ENCODE measurements at regions not wholly inside any gene's neighbourhood (a gene's known extent, or its start where the extent isn't known, plus 50 kb on each side); places are given as distances from the start of the nearest gene placed in this dataset.

DNA sequence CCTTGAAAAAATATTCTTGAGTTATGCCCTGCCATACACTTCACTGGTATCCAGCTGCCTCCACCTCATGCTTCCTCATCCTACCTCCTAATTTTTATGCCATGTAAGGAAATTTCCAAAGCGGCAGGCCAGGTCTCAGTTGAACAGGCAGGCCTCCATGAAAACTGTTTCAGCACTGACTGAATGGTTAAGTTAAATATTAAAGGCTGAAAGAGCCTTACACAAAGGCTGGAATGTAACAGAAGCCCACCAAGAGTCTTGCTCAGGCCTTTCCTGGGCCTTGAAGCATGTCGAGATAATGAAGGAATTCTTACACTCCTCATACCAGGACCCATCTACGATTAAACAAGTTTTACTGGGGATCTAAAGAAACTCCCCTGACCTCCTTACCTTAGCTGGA, 359.6 kb upstream of the NOCT start:
- Mint-ChIP-seq H3K27ac (no peak overlapping the region), H3K36me3 (no peaks in the 10 kb centered on the region), H3K4me1 (no peaks in the 10 kb centered on the region), H3K27me3 (peaks cover 9 to 17% (median 14%) of the 10 kb centered on the region in 3 donors), H3K4me3 (no peak overlapping the region), H3K9me3 (peaks cover 0 to 4% (median 0%) of the 10 kb centered on the region in 7 donors)
- ATAC-seq (ENCODE audit: low read depth in 2 of 2) (no peak), DNase-seq (no peak)

DNA sequence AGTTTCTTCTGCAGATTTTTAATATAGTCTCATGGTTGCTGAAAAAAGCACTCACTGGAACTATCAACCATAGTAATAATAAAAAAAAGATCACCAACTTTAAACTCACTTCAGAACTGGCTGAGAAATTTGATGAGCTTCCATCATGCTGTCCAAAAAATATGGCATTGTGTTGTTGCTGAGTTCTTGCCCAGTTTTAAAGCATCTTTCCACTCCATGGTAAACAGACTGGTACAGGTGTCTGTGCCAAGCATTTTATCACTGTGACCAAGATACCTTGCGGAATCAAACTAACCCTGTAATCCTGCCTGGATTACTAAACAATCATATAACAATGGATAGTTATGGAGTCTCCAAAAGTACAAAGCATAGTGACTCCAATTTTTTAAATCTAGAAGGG, 360.3 kb upstream of the NOCT start:
- H3K36me3 Mint-ChIP-seq = no peaks in the 10 kb centered on the region
- H3K4me1 Mint-ChIP-seq = no peaks in the 10 kb centered on the region
- peaks cover 0 to 4% (median 0%) of the 10 kb centered on the region in 7 donors for H3K9me3 Mint-ChIP-seq
- no peak for ATAC-seq (ENCODE audit: low read depth in 2 of 2)
- no peak overlapping the region for H3K4me3 Mint-ChIP-seq
- no peak overlapping the region for H3K27ac Mint-ChIP-seq
- DNase-seq = no peak
- H3K27me3 Mint-ChIP-seq = peaks cover 9 to 17% (median 14%) of the 10 kb centered on the region in 3 donors

DNA sequence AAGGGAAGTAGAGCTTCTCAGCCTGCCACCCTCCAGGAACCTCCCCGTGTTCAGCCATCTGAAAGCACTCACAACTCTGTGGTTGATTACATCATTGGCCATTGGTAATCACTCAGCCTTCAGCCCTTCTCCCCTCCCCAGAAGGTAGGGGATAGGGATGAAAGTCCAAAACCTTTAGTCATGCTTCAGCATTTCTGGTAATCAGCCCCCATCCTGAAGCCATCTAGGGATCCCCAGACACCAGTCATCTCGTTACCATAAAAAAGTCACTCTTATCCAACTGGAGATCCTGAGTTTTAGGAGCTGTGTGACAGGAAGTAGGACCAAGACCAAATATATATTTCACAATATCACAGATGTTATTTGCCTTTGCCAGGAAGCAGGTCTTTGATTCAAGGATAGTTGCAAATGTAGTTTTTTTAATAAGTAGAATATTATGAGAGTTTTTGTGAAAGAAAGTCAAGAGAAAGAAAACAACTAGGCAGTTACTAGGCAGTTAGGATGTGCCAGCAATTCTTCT, 364.6 kb upstream of the NOCT start:
- Mint-ChIP-seq H3K27ac (no peak overlapping the region), H3K9me3 (peaks cover 0 to 5% (median 0%) of the 10 kb centered on the region in 7 donors)
- DNase-seq = no peak

DNA sequence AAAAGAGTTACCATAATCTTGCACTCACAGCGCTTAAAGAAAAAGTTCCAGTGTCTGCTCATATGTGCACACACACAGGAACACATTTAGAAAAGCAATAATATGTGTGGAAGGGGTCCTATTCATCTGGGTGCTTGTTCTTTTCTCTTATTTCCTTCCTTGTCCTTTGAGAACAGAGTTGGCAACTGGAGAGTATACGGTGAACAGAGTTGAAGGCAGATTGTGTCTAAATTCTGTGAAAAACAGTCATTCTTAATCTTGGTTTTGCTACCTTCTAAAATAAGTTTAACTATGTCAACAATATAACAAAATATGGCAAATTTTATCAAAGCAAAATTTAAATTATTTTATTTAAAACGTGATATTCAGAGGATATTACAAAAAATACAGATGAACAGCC, 365.1 kb upstream of the NOCT start:
- no peak for ATAC-seq (ENCODE audit: low read depth in 2 of 2)
- Mint-ChIP-seq H3K27me3 (peaks cover 6 to 10% (median 8%) of the 10 kb centered on the region in 3 donors), H3K9me3 (peaks cover 0 to 5% (median 0%) of the 10 kb centered on the region in 7 donors), H3K27ac (no peak overlapping the region), H3K36me3 (no peaks in the 10 kb centered on the region), H3K4me1 (no peaks in the 10 kb centered on the region), H3K4me3 (no peak overlapping the region)
- DNase-seq = no peak

More for the DNA sequence above, 364.6 kb upstream of the NOCT start:
- peaks cover 4 to 7% (median 6%) of the 10 kb centered on the region in 3 donors for H3K27me3 Mint-ChIP-seq
- no peaks in the 10 kb centered on the region for H3K36me3 Mint-ChIP-seq
- ATAC-seq (ENCODE audit: low read depth in 2 of 2) = no peak
- H3K4me1 Mint-ChIP-seq = no peaks in the 10 kb centered on the region
- H3K4me3 Mint-ChIP-seq = no peak overlapping the region

DNA sequence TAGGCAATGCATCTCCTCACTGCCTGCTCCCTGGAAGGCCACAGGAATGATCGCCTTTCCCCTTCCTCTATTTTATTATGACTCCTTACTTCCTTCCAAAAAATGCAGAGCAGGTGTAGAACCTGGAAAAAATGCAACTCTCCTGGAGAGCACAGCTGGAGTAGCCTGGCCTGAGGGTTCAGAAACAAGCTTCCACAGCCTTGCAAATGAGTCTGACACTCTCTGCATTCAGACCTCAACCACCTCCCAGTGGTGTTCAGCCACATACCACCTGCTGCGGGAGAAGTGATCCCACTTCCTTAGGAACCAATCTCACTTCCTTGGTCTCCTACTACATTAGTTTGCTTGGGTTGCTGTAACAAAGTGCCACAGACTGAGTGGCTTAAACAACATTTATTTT, 368.1 kb upstream of the NOCT start:
- H3K36me3 Mint-ChIP-seq = no peaks in the 10 kb centered on the region
- no peak for ATAC-seq (ENCODE audit: low read depth in 2 of 2)
- no peaks in the 10 kb centered on the region for H3K4me1 Mint-ChIP-seq
- no peak for DNase-seq
- no peak overlapping the region for H3K4me3 Mint-ChIP-seq
- peaks cover 8 to 12% (median 11%) of the 10 kb centered on the region in 3 donors for H3K27me3 Mint-ChIP-seq
- no peak overlapping the region for H3K27ac Mint-ChIP-seq
- H3K9me3 Mint-ChIP-seq = peaks cover 0 to 5% (median 0%) of the 10 kb centered on the region in 7 donors

DNA sequence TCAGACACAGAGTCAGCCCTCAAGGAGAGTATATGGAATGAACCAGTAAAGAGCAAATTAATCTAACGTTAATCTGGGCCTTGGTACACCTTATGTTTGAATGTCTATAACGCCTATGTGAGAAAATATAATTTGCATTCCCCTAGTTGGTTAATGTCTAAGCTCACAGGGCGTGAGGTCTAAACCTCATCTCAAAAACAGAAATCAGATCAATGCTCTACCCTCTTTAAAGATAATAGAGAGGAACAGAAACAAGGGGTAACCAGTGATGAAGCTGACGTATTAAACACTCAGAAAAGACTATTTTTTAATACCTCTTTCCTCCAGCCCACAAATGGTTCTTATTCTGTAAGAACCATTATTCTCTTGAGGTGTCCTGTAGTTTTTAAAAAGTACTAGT, 369.2 kb upstream of the NOCT start:
- Mint-ChIP-seq H3K4me1 (no peaks in the 10 kb centered on the region), H3K27me3 (peaks cover 11 to 16% (median 12%) of the 10 kb centered on the region in 3 donors), H3K36me3 (no peaks in the 10 kb centered on the region), H3K27ac (no peak overlapping the region), H3K9me3 (peaks cover 0 to 11% (median 1%) of the 10 kb centered on the region in 7 donors), H3K4me3 (no peak overlapping the region)
- no peak for ATAC-seq (ENCODE audit: low read depth in 2 of 2)
- DNase-seq = no peak

DNA sequence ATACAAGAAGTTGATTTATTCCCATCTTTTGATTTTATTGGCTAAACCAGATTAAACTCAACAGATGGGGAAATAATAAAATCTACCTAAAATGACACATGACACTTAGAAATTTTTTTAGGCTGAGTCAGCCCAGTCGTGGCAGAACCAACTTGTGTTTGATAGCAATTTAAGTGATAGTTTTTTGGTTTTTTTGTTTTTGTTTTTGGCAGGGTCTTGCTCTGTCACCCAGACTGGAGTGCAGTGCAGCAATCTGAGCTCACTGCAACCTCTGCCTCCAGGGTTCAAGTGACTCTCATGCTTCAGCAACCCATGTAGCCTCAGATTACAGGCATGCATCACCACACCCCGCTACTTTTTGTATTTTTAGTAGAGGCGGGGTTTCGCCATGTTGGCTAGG, 370.3 kb upstream of the NOCT start:
- H3K4me1 Mint-ChIP-seq = no peaks in the 10 kb centered on the region
- ATAC-seq (ENCODE audit: low read depth in 2 of 2) (no peak), DNase-seq (no peak)
- H3K27ac Mint-ChIP-seq = no peak overlapping the region
- peaks cover 11 to 23% (median 12%) of the 10 kb centered on the region in 3 donors for H3K27me3 Mint-ChIP-seq
- H3K4me3 Mint-ChIP-seq = no peak overlapping the region
- no peaks in the 10 kb centered on the region for H3K36me3 Mint-ChIP-seq
- H3K9me3 Mint-ChIP-seq = peaks cover 0 to 11% (median 2%) of the 10 kb centered on the region in 7 donors

DNA sequence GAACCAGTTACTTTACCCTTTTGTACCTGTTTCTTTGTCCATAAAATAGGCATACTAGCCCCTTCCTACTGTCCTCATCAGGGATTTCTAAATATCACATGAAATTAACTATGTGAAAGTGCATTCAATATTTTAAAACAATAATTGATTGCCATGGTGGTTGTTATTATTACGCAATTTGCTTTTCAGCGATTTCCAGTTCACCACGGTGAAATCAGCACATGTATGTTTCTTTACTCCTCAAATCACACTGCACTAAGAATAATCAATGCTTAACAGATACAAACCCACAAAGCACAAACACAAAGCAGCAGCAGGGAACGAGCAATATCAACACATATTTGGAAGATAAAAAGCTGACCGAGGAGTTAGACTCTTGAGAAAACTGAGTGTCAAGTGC, 371.3 kb upstream of the NOCT start:
- ATAC-seq (ENCODE audit: low read depth in 2 of 2) (no peak), DNase-seq (no peak)
- Mint-ChIP-seq H3K4me1 (no peaks in the 10 kb centered on the region), H3K9me3 (peaks cover 0 to 11% (median 2%) of the 10 kb centered on the region in 7 donors), H3K4me3 (no peak overlapping the region), H3K27ac (no peak overlapping the region), H3K36me3 (no peaks in the 10 kb centered on the region), H3K27me3 (peaks cover 11 to 23% (median 12%) of the 10 kb centered on the region in 3 donors)

DNA sequence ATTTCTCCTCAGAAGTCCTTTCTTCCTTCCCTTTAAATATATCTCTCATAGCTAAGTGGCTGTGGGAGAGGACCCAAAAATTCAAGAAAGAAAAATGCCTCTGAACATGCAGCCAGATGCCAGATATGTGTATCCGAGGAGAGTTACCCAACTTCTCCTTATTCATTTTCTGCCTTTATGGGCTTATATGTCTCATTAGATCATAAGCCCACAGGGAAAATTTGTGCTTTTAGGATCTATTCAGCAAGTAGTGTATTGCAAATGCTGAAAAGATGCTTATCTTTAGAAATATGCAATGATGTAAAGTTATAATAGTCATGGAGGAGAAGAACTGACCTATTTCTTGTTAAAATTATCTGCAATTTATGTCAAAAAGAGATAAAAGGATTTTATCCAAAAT, 371.8 kb upstream of the NOCT start:
- Mint-ChIP-seq H3K9me3 (peaks cover 0 to 11% (median 2%) of the 10 kb centered on the region in 7 donors), H3K27ac (no peak overlapping the region)

DNA sequence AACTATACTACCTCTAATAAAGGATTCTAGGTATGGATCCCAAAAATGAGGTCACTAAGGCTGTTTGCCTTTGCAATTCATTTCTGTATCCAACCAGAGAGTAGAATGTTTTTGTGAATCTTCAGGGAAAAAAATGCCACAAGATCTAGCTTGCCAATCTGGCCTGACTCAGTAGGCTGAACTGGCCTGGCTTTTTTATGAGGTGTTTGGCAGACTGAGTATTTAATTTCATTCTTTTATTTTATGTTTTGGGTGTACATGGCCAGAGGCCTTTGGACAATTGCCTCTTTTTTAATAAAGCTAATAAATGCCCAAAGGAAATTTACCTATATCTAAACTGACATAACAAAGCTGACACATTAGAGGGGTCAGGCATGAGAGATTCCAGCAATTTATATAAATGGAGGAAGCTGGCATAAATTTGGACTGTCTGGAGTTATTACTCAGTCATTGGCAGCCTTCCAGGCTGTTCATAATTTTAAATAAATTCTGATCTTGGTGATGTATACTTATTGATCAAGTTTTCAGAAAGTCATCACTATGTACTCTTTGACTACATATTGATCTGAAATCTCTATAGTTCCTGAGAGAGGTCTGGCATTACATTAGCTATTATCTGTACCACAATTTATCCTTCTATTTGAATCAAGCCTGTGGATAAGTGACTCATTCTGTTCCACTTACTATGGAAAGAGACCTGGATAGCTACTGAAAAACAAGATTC, 376.4 kb upstream of the NOCT start:
- no peak overlapping the region for H3K27ac Mint-ChIP-seq
- H3K4me1 Mint-ChIP-seq = no peaks in the 10 kb centered on the region
- H3K36me3 Mint-ChIP-seq = no peaks in the 10 kb centered on the region
- peaks cover 0 to 6% (median 2%) of the 10 kb centered on the region in 7 donors for H3K9me3 Mint-ChIP-seq
- peaks cover 0 to 29% (median 4%) of the 10 kb centered on the region in 3 donors for H3K27me3 Mint-ChIP-seq
- no peak overlapping the region for H3K4me3 Mint-ChIP-seq
- DNase-seq = no peak
- ATAC-seq (ENCODE audit: low read depth in 2 of 2) = no peak

More for the DNA sequence above, 371.8 kb upstream of the NOCT start:
- no peaks in the 10 kb centered on the region for H3K4me1 Mint-ChIP-seq
- H3K4me3 Mint-ChIP-seq = no peak overlapping the region
- ATAC-seq (ENCODE audit: low read depth in 2 of 2) (no peak), DNase-seq (no peak)
- H3K36me3 Mint-ChIP-seq = no peaks in the 10 kb centered on the region
- peaks cover 11 to 23% (median 12%) of the 10 kb centered on the region in 3 donors for H3K27me3 Mint-ChIP-seq

DNA sequence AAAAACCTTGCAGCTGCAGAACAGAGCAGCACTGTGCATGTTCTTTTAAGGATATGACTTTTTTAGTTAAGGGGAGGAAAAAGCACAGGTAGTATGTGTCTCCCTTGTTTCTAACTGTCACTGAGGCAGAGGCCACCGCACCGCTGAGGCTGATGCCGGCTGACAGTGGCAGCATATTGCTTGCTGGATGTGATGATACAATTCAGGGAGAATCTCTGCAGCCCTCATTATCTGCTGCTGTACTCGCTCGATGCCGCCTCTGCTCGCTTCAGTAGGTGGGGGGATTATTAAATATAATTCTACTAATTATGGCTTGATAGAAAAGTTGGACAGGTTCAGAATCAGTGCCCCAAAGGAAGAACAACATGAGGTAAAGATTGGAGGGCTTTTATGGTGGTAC, 378.8 kb upstream of the NOCT start:
- DNase-seq (no peak), ATAC-seq (ENCODE audit: low read depth in 2 of 2) (no peak)
- no peaks in the 10 kb centered on the region for H3K4me1 Mint-ChIP-seq
- no peak overlapping the region for H3K27ac Mint-ChIP-seq
- H3K9me3 Mint-ChIP-seq = peaks cover 0 to 11% (median 2%) of the 10 kb centered on the region in 7 donors
- H3K27me3 Mint-ChIP-seq = peaks cover 0 to 24% (median 4%) of the 10 kb centered on the region in 3 donors
- no peaks in the 10 kb centered on the region for H3K36me3 Mint-ChIP-seq
- H3K4me3 Mint-ChIP-seq = no peak overlapping the region

DNA sequence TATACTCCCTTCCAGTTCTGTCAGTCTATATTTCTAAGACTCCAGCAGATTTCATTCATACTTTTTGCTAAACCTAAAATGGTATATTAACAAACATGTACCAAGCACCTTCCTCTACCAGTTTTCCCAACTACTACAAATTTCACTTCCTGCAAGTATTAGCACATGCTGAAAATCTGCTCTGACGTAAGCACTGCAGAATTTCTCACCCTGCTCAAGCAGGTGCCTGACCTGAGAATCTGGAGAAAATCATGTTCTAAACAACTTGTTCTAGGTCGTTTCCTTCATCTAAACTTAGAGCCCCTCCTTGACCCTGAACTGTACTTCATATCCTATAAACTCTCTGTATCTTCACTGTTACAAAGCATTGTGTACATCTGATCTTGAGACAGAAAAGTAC, 380.7 kb upstream of the NOCT start:
- DNase-seq = no peak
- Mint-ChIP-seq H3K9me3 (peaks cover 0 to 7% (median 0%) of the 10 kb centered on the region in 7 donors), H3K27me3 (peaks cover 0 to 14% (median 8%) of the 10 kb centered on the region in 3 donors), H3K4me3 (no peak overlapping the region), H3K27ac (no peak overlapping the region), H3K36me3 (no peaks in the 10 kb centered on the region), H3K4me1 (no peaks in the 10 kb centered on the region)
- no peak for ATAC-seq (ENCODE audit: low read depth in 2 of 2)

DNA sequence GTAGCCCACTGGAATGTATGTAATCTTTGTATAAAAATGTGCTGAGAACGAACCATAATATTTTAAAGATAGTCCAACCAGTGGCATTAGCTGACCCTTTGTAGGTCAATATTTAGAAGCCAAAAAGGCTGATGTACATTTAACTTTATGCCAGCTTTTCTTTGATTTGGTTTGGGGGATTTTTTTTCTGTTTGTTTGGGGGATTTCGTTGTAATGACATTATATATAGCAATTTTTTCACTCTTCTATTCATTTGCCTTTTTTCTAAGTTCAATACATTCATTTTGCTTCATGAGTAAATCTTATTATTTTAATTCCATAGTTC, 382.0 kb upstream of the NOCT start:
- no peak overlapping the region for H3K4me3 Mint-ChIP-seq
- DNase-seq = no peak
- no peaks in the 10 kb centered on the region for H3K36me3 Mint-ChIP-seq
- ATAC-seq (ENCODE audit: low read depth in 2 of 2) = no peak
- H3K9me3 Mint-ChIP-seq = peaks cover 0 to 7% (median 0%) of the 10 kb centered on the region in 7 donors
- H3K27me3 Mint-ChIP-seq = peaks cover 0 to 14% (median 8%) of the 10 kb centered on the region in 3 donors
- no peaks in the 10 kb centered on the region for H3K4me1 Mint-ChIP-seq
- no peak overlapping the region for H3K27ac Mint-ChIP-seq

DNA sequence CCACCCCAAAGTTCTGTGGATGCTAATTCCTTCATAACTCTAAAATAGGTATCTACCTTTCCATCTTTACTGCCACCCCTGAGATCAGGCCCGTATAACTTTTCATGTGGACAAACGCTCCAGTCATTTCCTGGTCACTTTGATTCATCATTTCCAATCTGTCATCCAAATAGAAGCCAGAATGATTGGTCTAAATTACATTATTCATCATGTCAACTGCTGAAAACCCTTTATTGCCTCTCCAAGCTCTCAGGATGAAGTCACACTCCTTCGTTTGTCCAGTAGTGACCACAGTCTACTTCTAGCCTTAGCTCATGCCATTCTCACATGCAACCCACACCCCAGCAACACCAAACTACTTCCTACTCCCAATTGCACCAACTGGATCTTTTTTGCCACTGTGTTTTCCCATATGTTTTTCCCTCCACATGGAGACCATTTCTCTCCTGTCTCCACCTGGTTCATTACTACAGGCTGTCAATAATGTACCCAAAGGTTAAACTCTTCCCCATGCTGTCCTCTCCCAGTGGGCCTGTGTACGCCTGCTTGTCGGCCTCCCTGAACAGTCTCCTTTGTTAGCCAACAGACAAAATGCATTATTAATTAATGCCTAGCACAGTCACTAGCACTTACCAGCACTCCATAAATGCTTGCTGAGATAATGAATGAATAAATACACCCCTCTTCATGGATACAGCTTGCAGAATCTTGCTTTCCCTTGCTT, 382.6 kb upstream of the NOCT start:
- Mint-ChIP-seq H3K36me3 (no peaks in the 10 kb centered on the region), H3K9me3 (peaks cover 0 to 7% (median 0%) of the 10 kb centered on the region in 7 donors), H3K27ac (no peak overlapping the region), H3K4me3 (no peak overlapping the region), H3K27me3 (peaks cover 0 to 14% (median 8%) of the 10 kb centered on the region in 3 donors), H3K4me1 (no peaks in the 10 kb centered on the region)
- ATAC-seq (ENCODE audit: low read depth in 2 of 2) = no peak
- no peak for DNase-seq
